DOHH2 (cell line): ENCODE measurements at regions not wholly inside any gene's neighbourhood (a gene's known extent, or its start where the extent isn't known, plus 50 kb on each side); places are given as distances from the start of the nearest gene placed in this dataset.

ENCODE experiments used
- CTCF ChIP-seq: fragments of 200-600 bp; sonication (generic); IDR thresholded peaks from one replicate; pipeline ENCODE4 v1.5.1; 2014; ENCODE audit warnings: antibody characterized with exemption, mild to moderate bottlenecking, low read depth, low read length; ENCODE audit not compliant: poor library complexity, severe bottlenecking
- EZH2phosphoT487 ChIP-seq: fragments of 200-600 bp; sonication (generic); IDR thresholded peaks from 2 replicates; pipeline ENCODE4 v1.6.1; 2017; ENCODE audit warnings: borderline replicate concordance, mild to moderate bottlenecking, antibody characterized with exemption, low read length, moderate library complexity, mixed read lengths

GRCh38 chr3:59150039-59150438 is 100.2 kb upstream of the CFAP20DC start:
- TF ChIP-seq CTCF (no peak), EZH2phosphoT487 (no peak)
